NCI-H345 treated with DMSO at 0.1 percent for 48 hours (cell line): ENCODE measurements at regions not wholly inside any gene's neighbourhood (a gene's known extent, or its start where the extent isn't known, plus 50 kb on each side); places are given as distances from the start of the nearest gene placed in this dataset.
A peak's percentile ranks its signal among the peaks of the same experiment; 100 is the strongest.
"Not testable (repeated sequence)": the region's sequence is repeated elsewhere in the genome, so short reads cannot be mapped to it uniquely, and the experiment has no call there.

Experiments
- DNase-seq: peaks from one replicate; lab custom pipeline; 2025; ENCODE audit not compliant: unreplicated experiment; lab: John Stamatoyannopoulos, UW

DNA sequence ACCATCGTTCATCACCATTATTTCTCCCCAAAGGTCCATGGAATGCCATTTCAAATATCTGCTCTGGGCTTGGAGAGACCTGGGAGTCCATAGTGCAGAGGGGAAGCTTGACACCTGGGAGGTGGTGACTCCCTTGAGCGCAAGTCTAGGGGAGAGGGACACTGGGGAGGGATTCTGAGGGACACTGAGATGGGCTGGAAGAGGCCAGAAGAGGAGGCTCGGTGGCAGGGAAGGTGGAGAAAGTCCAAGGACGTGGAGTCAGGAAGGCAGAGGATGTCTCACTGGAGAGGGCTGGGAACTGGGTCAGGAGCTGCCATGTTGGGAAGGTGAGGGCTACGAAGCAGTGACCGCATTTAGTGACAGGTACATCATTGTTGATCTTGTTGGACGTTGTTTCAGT lies 160.3 kb upstream of the MVB12B start:
- DNase-seq, result no peak

DNA sequence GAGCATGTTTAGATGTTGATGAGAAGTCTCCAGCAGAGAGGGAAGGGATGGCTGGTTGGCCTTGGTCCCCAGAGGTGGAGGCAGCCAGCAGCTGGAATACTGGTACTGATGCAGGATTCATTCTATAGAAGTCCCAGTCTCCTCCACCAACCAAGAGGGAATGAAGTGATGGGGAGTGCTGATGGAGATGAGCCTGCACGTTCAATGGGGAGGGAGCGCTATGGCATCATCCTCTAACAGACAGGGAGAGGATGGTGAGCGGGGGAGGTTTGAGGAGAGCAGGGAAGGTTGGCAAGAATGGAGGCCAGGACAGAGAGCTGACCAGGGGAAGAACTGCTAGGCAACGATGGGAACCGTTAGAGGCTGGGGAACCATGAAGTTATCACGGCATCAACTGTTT lies 159.8 kb upstream of the MVB12B start:
- no peak for DNase-seq

DNA sequence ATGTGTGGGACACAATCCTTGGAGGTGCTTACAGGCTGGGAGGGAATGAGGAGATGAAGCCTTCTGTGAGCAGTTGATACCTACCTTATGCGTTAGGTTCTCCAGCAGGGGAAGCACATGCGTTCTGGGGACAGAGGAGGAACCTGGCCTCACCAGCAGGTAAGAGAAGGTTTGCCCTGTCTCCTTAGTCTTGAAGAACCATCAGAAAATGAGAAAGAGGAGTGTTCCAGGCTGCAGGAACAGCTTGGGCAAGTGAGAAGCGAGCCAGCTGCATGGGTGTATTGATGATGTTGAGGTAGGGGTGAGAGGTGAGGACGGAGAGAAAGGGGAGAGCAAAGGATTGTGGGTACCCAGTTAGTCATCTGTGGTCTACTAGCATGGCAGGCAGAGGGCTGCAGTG lies 156.9 kb upstream of the MVB12B start:
- no peak for DNase-seq

DNA sequence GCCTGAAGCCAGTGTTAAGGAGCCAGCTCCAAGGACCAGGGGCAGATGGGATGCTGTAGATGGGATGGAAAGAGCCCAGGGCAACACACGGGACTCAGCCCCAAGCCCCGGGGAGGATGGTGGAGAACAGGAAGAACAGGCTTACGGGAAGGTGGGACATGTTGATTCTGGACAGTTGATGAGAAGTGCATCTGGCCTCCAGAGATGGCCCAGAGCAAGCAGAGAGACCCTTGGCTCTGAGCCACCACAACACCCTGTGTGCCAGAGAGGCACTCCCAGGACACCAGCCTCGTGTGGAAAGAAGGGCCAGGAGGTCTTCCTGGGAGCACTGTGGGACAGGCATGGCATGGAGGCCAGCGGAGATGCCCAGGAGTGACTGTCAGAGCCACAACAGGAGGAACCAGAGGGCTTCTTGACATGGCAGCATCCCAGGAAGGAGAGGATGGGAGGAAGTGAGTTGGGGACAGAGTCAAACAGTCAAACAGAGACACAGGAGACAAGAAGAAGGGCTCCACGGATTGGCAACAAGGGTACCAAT lies 156.3 kb upstream of the MVB12B start:
- no peak for DNase-seq

DNA sequence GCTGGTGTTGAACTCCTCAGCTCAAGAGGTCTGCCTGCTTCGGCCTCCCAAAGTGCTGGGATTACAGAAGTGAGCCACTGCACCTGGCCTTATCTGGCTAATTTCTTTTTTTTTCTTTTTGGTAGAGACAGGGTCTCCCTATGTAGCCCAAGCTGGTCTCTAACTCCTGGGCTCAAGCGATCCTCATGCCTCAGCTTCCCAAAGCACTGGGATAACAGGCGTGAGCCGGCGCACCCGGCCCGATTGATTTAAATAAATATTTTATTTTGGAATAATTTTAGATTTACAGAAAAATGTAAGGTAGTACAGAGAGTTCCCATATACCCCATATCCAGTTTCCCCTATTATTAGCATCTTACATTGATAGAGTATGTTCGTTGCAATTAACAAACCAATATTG lies 155.0 kb upstream of the MVB12B start:
- DNase-seq, result no peak

DNA sequence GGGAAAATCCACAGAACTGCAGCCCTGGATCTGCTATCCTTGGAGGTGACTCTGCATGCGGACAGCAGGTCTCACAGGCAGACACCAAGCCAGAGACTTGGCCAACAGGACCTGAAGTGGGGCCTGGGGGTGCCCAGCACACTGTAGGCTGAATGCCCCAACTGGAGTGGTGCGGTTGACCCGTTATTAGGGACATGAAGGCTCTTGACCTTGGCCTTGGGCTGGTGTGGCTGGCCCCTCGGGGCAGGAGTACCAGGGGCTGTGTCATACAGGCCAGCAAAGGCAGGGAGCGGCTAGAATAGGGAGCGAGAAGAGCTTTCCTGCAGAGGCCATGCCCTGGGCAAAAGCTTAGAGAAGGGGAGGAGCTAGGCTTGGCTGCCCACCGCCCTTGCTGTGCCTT lies 153.2 kb upstream of the MVB12B start:
- DNase-seq, result no peak

DNA sequence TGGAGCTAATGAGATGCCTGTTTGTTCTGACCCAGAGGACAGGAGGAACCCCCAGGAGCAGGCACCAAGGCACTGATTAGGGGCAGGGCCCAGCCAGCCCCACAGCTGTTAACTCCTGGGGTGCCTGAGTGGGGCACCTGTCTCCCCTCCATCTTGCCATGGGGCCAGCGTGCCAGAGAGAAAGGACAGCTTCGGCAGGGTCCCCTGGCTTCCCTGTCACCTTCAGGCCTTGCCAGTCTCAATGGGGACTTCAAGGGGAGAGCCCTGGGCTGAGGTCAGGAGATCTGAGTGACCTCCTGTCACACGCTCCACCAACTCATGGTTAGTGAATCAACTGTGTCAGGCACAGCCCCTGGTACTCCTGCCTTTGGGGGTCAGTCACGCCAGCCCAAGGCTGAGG lies 152.7 kb upstream of the MVB12B start:
- DNase-seq, result no peak

DNA sequence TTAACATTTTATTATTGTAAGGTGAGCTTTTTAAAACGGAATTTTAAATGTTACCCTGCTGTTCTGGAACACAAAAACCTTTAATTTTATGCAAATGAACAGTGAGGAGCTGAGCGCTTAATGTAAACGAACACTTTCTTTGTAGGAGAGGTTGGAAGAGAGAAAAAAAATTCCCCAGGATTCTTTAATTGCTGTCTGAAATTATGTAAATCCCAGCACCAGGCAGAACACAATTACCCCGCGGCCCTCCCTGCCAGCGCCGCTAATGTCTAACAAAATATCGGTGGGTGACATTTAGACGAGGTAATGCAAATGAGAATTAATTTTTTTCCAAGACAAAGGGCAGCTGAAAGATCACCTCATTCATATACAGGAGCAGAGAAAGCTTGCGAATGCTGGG lies 143.4 kb upstream of the MVB12B start:
- DNase-seq, result no peak

DNA sequence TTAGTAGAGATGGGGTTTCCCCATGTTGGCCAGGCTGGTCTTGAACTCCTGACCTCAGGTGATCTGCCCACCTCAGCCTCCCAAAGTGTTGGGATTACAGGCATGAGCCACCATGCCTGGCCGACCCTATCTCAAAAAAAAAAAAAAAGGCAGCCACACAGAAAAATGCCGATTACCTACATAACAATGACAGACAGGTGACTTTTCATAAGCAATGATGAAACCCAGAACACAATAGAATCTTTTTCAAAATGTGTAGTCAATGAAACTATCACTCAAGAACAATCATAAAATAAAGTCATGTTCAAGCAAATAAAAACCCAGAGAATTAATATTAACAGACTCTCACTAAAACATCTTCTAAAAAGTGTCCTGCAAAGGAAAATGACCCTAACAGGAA lies 135.6 kb upstream of the MVB12B start:
- DNase-seq, result not testable (repeated sequence)

DNA sequence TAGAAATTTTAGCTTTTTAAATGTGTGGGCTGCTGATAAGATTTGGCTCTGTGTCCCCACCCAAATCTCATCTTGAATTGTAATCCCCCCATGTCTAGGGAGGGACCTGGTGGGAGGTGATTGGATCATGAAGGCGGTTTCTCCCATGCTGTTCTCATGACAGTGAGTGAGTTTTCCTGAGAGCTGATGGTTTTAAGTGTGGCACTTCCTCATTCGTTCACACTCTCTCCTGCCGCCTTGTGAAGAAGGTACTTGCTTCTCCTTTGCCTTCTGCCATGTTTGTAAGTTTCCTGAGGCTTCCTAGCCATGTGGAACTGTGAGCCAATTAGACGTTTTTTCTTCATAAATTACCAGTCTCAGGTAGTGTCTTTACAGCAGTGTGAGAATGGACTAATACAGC lies 127.8 kb upstream of the MVB12B start:
- no peak for DNase-seq

DNA sequence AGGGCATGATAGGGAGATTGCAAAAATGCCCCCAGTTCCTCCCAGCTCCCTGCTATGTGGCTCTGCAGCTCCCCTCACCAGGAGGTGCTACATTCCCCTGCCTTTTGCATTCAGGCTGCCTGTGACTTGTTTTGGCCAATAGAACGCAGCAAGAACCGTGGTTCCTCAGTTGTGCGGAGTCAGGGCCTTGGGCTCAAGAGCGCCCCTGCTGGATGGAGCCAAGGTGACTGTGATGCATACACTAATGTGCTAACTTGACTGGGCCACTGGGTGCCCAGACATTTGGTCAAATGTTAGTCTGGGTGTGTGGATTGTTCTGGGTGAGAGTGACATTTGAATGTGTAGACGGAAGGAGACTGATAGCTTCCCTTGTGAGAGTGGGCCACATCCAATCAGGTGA lies 123.3 kb upstream of the MVB12B start:
- no peak for DNase-seq

DNA sequence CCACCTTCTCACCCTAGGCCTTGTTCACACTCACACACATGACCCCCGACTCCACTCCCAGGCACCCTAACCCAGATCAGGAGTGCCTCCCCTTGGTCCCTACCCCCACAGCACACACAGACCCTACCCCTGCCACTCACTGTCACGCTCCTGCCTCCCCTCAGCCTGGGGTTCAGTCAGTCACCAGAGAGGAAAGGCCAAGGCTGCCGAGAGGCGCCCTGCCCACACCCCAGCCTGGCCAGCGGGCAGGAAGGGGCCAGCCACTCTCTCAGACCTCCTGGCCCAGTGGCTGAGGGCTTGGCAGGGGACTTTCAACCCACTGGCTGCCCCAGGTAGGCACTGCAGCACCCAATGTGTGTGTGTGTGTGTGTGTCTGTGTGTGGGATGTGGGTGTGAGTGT lies 122.4 kb upstream of the MVB12B start:
- no peak for DNase-seq

DNA sequence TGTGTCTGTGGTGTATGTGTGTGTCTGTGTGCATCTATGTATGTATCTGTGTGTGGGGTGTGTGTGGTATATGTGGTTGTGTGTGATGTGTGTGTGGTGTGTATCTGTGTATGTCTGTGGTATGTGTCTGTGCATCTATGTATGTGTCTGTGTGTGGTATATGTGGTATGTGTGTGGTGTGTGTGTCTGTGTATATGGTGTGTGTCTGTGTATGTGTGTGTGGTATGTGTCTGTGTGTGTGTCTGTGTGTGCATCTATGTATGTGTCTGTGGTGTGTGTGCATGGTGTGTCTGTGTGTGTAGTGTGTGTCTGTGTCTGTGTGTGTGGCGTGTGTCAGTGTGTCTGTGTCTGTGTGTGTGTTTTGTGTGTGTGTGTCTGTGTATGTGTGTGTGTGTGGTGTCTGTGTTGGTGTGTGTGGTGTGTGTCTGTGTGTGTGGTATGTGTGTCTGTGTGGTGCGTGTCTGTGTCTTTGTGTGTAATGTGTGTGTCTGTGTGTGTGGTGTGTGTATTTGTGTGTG lies 121.9 kb upstream of the MVB12B start:
- DNase-seq, result no peak

DNA sequence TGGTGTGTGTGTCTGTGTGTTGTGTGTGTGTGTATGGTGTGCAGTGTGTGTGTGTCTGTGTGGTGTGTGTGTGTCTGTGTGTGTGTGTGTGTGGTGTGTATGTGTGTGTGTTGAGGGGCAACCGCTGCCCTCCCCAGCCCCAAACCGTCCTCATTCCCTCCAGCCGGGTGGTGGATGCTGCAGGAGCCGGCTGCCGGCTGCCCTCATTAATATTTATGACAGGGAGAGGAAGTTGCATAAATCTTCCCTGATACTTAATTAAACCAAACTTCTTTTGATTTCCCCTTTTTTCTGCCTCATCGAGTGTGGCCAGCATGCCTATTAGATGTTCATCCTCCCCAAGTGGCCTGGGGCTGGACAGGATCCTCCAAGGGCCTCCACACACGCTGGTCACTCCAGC lies 121.4 kb upstream of the MVB12B start:
- DNase-seq, result no peak

DNA sequence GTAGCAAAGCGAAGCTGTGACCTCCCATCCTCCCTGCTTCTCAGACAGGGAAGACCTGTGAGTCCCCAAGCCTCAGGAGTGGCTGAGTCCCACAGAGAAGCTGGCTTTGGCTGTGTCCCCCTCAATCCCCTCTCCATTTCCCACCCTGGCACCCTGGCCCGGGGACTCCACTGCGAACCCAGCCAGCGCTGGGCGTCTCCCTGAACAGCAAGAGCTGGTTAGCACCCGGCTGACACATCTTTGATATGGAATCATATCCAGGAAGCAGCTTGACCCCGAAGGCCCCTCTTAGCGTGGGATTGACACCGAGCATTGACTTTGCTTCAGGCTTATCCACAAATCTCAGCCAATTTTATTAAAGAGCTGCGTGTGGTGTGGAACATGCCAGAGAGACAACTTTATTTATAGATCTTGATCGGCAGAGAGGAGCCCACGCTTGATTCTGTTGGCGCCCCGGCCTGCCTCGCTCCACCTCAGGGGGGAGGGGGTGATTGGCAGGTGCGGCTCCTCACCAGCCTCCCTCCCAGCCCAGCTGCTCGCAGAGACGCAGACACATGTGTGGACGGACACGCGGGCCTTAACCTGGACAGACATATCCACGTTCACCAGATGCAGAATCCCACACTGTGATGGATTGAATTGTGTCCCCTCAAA lies 120.7 kb upstream of the MVB12B start:
- no peak for DNase-seq

DNA sequence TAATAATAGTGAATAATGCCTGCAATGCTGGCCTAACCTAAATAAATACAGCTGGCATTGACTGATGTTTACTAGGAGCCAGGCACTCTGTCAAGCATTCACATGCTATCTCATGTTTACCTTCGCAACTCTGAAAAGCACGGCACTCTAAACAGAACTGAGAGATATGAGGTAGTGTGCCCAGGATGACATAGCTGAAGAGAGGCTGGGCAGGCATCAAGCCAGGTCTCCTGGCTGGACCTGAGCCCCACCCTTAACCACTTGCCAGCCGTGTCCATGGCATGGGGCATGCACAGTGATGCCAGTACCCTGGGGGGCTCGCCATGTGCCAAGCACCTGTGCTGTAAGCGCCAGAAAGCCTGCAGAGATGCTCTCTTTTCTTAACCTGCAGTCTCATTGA lies 119.4 kb upstream of the MVB12B start:
- DNase-seq, result peak; percentile 24

DNA sequence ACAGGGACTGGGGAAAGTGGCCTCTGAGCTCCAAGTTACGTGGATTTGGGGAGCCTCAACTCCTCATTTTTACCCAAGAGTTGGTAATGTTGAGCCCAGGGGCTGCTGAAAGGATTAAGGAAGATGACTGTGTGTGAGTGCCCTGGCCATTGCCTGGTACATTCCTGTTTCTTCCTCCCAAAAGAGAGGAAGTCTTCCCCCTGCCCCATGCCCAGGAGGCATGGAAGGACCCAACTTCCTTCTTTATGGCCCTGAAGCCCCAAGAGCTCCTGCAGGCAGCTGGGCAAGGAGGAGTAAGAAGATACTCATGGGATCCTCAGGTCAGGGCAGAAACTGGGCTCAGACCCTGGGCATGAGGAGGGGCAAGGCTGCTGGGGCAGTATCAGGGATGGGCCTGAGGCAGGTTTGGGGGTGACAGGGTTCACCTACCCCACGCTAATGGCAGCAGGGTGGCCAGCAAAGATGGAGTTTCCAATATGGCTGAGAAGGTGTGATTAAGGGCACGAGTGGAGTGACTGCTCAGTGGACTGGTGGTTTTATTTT lies 118.3 kb upstream of the MVB12B start:
- DNase-seq, result no peak

DNA sequence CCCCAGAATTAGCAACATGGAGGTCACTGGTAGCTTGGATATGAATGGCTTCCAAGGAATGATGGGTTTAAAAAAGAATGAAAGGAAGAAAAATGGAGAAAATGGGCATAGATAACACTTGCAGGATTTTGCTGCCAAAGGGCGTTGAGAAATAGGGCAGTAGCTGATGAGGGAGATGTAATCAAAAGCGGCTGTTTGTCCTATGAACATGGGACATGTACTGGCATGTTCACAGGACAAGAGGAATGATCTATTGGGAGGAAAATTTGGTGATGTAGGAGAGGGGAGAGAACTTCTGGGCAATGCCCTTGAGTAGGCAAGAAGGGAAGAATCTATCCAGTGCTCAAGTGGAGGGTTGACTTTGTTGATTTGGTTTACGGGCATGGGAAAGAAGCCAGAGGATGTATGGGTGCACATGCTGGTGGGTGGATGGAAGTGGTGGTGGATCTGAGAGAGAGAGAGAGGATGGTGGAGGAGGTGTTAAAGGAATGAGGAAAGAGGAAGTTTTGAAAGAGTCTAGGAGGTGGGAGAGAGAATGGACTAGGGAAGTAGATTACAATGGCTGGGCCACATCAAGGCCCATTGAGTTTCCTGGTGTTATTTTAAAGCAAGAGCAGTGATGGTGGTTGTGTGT lies 115.1 kb upstream of the MVB12B start:
- DNase-seq, result no peak

DNA sequence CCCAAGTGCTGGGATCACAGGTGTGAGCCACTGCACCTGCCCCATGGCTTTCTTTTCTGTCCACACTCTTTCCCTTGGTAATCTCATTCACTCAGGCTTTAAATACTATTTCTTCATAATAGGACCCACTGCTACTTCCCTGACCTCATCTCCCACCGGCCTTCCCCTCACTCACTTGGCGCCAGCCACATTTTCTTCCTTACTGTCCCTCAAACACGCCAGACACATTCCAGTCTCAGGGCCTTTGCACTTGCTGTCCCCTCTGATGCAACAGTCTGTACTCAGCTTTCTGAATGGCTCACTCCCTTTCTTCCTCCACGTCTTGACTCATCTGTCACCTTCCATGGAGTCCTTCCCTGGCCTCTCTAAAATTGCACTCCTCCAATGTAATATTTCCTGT lies 111.1 kb upstream of the MVB12B start:
- no peak for DNase-seq

DNA sequence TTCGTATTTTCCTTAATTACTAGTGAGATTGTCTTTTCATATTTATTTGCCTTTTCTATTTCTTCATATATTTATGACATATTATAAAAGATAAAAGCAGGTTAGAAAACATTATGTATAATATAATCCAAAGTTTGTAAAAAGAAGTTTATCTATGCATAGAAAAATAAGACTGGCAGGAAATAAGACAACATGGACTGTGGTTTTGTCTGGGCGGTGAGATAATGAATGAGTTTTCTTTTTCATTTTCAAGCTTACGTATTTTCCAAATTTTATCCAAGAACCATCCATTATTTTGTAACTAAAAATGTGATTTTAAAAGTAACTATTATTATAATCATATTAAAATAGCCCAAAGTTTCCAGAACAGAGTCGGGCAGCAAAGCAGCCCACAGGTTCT lies 109.8 kb upstream of the MVB12B start:
- DNase-seq, result no peak

DNA sequence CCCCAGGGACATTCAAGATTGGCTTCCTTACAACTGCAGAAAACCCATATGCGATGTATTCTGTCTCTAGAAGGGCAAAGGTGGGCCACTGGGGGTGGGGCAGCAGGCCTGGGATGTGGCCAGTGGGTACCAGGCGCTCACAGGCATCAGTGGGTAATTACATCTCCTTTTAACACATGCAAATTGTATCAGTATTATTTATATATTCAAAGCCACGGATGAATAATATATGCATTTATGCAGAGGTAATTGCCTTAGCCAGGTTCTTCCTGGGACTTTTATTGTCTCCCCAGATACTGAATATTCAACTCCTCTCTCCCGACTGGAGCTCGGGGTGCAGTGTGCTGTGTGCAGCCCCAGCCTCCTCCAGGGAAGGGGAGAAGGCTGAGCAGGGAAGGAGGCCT lies 109.4 kb upstream of the MVB12B start:
- DNase-seq, result no peak

DNA sequence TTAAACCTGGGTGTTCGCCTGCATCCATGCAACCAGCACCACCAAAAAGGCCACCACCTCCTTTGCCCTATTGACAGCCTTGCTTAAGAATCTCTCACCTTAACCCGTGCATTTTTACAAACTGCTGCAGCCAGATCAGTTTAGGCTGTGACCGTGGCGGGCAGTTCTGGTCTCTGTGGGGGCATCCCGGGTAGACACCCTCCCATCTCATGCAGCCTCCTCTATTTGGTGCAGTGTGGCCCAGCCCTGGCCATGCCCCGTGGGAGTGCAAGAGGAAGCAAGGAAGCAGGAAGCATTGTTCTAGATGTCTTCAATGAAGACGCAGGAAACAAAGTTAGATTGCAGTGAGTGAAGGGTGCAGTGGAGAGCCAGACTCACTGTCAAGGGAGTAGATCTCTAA lies 108.8 kb upstream of the MVB12B start:
- DNase-seq, result no peak
